Breast epithelium (tissue), 4 donors: ENCODE measurements at regions not wholly inside any gene's neighbourhood (a gene's known extent, or its start where the extent isn't known, plus 50 kb on each side); places are given as distances from the start of the nearest gene placed in this dataset.
A peak's percentile ranks its signal among the peaks of the same experiment; 100 is the strongest.
"Not testable (repeated sequence)": the region's sequence is repeated elsewhere in the genome, so short reads cannot be mapped to it uniquely, and the experiment has no call there.

Experiments used
- DNase-seq, 2 donors: peaks; one replicate each; pipeline ENCODE4 v3.0.0-alpha.2; 2019; ENCODE audit warnings: low spot score in 2 of 2
- H3K27ac ChIP-seq, 2 donors: fragments of 200-600 bp; sonication (generic) in 1 of 2; one replicate each; pipeline ENCODE4 v1.5.1; 2016 to 2019; ENCODE audit warnings: mild to moderate bottlenecking in 1 of 2
- H3K27me3 ChIP-seq, 2 donors: fragments of 200-600 bp; sonication (generic) in 1 of 2; one replicate each; pipeline versions ENCODE4 v1.5.1 to v1.6.0; 2017 to 2019; ENCODE audit warnings: control low read depth in 1 of 2, mild to moderate bottlenecking in 1 of 2
- H3K36me3 ChIP-seq: fragments of 200-600 bp; one replicate; pipeline ENCODE4 v1.5.1; 2019
- H3K4me1 ChIP-seq, 2 donors: fragments of 200-600 bp; sonication (generic); one replicate each; pipeline ENCODE4 v1.5.1; 2016 to 2019; ENCODE audit warnings: control low read depth in 1 of 2
- H3K4me3 ChIP-seq, 3 donors: fragments of 200-600 bp; sonication (generic); 1 replicate in 2 of 3; 2 replicates in 1 of 3; pipeline ENCODE4 v1.5.1; 2016 to 2019; ENCODE audit warnings: mild to moderate bottlenecking in 3 of 3, moderate library complexity in 2 of 3
- H3K9me3 ChIP-seq, 2 donors: fragments of 200-600 bp; sonication (generic) in 1 of 2; one replicate each; pipeline ENCODE4 v1.5.1; 2016 to 2019; ENCODE audit warnings: control low read depth in 1 of 2
- CTCF ChIP-seq, 3 donors: fragments of 450-650 bp; IDR thresholded peaks; one replicate each; pipeline ENCODE4 v1.5.1; 2016 to 2017; ENCODE audit warnings: antibody characterized with exemption in 3 of 3, mild to moderate bottlenecking in 3 of 3, moderate library complexity in 3 of 3
- POLR2A ChIP-seq: fragments of 450-650 bp; IDR thresholded peaks from one replicate; pipeline ENCODE4 v1.6.1; 2016; ENCODE audit warnings: antibody characterized with exemption, mild to moderate bottlenecking, moderate library complexity
- POLR2AphosphoS5 ChIP-seq, 3 donors: sonication (generic); formaldehyde crosslinking; IDR thresholded peaks; one replicate each; pipeline ENCODE4 v1.6.1; 2017; ENCODE audit warnings: antibody characterized with exemption in 3 of 3
- intact Hi-C: fragments of 100-400 bp; cut with DNase I; formaldehyde crosslinking; loops from one replicate; pipeline ENCODE4 v1.15.1; 2023; ENCODE audit warnings: low total_unique reads

DNA sequence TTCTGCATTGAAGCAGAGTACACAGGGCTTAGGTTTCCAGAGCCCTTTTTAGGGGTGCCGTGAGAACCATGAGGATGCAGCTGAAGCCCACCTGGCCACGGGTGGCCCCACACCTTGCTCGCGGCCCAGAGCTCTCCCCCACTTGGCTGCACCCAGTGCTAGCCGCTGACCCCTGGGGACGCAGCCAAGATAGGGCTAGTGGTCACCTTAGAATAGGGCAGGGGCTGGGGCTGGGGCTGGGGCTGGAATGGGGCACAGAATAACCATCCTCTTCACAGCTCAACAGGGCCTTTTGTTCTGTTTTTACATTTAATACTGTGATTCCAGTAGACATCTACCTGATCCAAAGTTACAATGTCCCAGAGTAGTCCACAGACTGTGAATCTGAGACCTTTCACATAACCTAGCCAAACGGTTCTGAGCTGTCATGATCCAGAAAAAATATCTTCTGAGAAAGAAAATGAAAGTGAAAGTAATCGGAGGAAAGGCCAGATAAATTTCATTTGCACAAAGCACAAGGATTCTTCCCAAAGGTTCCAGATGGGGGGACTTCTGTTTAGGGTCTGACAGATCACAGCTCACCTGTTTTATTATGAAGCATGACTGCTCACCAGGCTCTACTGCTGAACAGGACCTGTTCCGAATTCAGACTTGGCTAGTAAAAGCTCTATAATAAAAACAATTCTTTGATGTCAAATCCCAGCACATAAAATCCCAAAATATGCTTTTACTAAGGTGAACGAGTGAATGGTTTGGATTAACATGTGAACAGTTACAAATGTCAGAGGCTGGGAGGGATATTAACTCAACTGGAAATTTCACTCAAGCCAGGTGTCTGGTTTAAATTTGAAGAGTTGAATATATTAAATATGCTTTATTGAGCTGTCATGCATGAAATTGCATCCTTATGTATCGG, 401.9 kb downstream of the THBS2 start:
- H3K27ac ChIP-seq: peak overlapping the region in 1 of 2 donors; percentile 38
- no peaks in the 10 kb centered on the region for H3K36me3 ChIP-seq
- intact Hi-C loops: no loop called here
- DNase-seq: no peak
- H3K4me1 ChIP-seq: no peaks in the 10 kb centered on the region
- no peaks in the 10 kb centered on the region for H3K27me3 ChIP-seq
- H3K9me3 ChIP-seq: no peaks in the 10 kb centered on the region
- no peak for TF ChIP-seq POLR2AphosphoS5 (IDR thresholded peaks at IDR 0.05)
- TF ChIP-seq CTCF (IDR thresholded peaks at IDR 0.05): no peak
- no peak for TF ChIP-seq POLR2A
- H3K4me3 ChIP-seq: peak overlapping the region; percentile 21 to 57 (median 22)

- DNase-seq, H3K4me3 ChIP-seq, intact Hi-C loops, H3K36me3 ChIP-seq, H3K4me1 ChIP-seq, H3K27me3 ChIP-seq, H3K9me3 ChIP-seq, H3K27ac ChIP-seq: not testable (repeated sequence)
Measured at GRCh38 chr6:168850027-168850736, 403.5 kb downstream of the THBS2 start.

- no peak overlapping the region for H3K27ac ChIP-seq
- H3K27me3 ChIP-seq: no peaks in the 10 kb centered on the region
- TF ChIP-seq POLR2A (no peak), POLR2AphosphoS5 (IDR thresholded peaks at IDR 0.05) (no peak), CTCF (IDR thresholded peaks at IDR 0.05) (no peak)
- no peaks in the 10 kb centered on the region for H3K9me3 ChIP-seq
- no peak overlapping the region for H3K4me3 ChIP-seq
- no peak for DNase-seq
- H3K4me1 ChIP-seq: no peaks in the 10 kb centered on the region
- H3K36me3 ChIP-seq: no peaks in the 10 kb centered on the region
- intact Hi-C loops: no loop called here
Measured at GRCh38 chr6:168849459-168849858, 404.2 kb downstream of the THBS2 start.

- DNase-seq: no peak
- Histone ChIP-seq H3K9me3 (no peaks in the 10 kb centered on the region), H3K4me1 (no peaks in the 10 kb centered on the region), H3K36me3 (no peaks in the 10 kb centered on the region), H3K4me3 (no peak overlapping the region), H3K27ac (no peak overlapping the region), H3K27me3 (no peaks in the 10 kb centered on the region)
- intact Hi-C loops: no loop called here
- TF ChIP-seq CTCF (IDR thresholded peaks at IDR 0.05) (no peak), POLR2A (no peak), POLR2AphosphoS5 (IDR thresholded peaks at IDR 0.05) (no peak)
Measured at GRCh38 chr6:168848797-168849196, 404.8 kb downstream of the THBS2 start.

DNA sequence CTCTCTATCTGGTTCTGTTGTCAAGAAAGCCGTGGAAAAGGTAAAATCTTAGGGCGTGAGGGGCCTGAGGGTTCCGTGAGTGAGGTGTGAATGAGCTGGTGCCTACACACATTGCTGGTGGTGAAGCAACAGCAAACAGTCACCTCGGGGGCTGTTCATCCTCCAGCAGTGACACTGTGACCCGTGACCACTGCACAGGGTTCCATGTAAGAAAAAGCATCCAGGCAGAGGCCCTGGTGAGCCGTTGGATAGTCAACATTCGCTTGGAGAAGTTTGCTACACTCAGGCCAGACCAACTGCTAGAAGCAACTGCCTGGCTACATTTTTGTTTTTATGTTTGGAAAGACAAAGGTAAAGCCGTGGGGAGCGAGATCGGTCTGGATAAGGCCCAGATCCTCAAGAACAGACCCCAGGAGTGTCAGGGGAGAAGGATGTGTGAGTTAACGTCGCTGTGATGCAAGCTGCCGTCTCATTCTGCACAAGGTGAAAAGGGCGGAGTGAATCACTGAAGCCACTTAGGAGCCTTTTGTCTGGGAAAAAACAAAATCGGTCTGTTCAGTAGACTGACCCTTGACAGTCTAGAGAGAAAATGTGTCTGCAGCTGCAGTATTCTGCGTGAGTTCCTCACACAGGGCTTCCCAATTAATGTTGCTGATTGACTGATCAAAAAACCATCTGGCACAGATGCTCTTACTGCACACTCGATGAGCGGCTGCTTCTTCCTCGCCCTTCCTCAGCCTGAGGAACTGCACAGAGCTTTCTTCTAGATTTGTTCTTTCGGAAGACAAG, 404.0 kb downstream of the SMOC2 start:
- DNase-seq: no peak
- H3K4me1 ChIP-seq: no peaks in the 10 kb centered on the region
- TF ChIP-seq CTCF (IDR thresholded peaks at IDR 0.05) (no peak), POLR2A (no peak), POLR2AphosphoS5 (IDR thresholded peaks at IDR 0.05) (no peak)
- H3K36me3 ChIP-seq: no peaks in the 10 kb centered on the region
- no peak overlapping the region for H3K27ac ChIP-seq
- no peaks in the 10 kb centered on the region for H3K9me3 ChIP-seq
- intact Hi-C loops: no loop called here
- no peaks in the 10 kb centered on the region for H3K27me3 ChIP-seq
- H3K4me3 ChIP-seq: no peak overlapping the region

- H3K4me1 ChIP-seq, intact Hi-C loops: not testable (repeated sequence)
Measured at GRCh38 chr6:168842632-168843212, 401.7 kb downstream of the SMOC2 start.

More at GRCh38 chr6:168842632-168843212, 401.7 kb downstream of the SMOC2 start:
- not testable (repeated sequence) for H3K4me3 ChIP-seq, H3K27me3 ChIP-seq, DNase-seq, H3K36me3 ChIP-seq, H3K27ac ChIP-seq, H3K9me3 ChIP-seq
